Endothelial cell of umbilical vein (primary cell): ENCODE measurements at regions not wholly inside any gene's neighbourhood (a gene's known extent, or its start where the extent isn't known, plus 50 kb on each side); places are given as distances from the start of the nearest gene placed in this dataset.

ENCODE experiments used
- BruUV-seq: library from RNA; stranded (reverse); fragments of 400-500 nt; replicated peaks from 2 replicates; lab custom pipeline; 2021; lab: Mats Ljungman, UMichigan
- CTCF ChIA-PET: fragments of 300-600, 350-600 bp; sonication (Branson Sonifier 250); formaldehyde crosslinking; loops from one replicate; lab custom pipeline; 2021; ENCODE audit warnings: antibody characterized with exemption, inconsistent platforms; lab: Charles Lee
- POLR2A ChIA-PET: fragments of 300-600, 350-600 bp; sonication (Branson Sonifier 250); formaldehyde crosslinking; loops from one replicate; lab custom pipeline; 2021; ENCODE audit warnings: antibody characterized with exemption, inconsistent platforms; lab: Charles Lee
- DNase-seq: peaks from one replicate; pipeline ENCODE4 v3.0.0-alpha.2; 2011; ENCODE audit warnings: low read depth, low spot score
- FAIRE-seq: peaks from 2 replicates; lab custom pipeline; 2011; peaks lifted over from hg19 to GRCh38; lab: Jason Lieb, UNC
- H2AFZ ChIP-seq: 2 replicates; pipeline ENCODE4 v1.6.0; 2012; ENCODE audit warnings: low read depth, low read length, control low read depth, inconsistent platforms
- H3K27ac ChIP-seq: 2 replicates; pipeline ENCODE4 v1.5.1; 2011; ENCODE audit warnings: low read depth, mild to moderate bottlenecking, control low read depth, low read length, moderate library complexity; ENCODE audit not compliant: insufficient read depth
- H3K27me3 ChIP-seq, 2 experiments: 2 replicates each; pipeline versions ENCODE4 v1.6.0 to v1.6.1; 2011; ENCODE audit warnings: low read length in 2 of 2, mixed read lengths in 1 of 2; ENCODE audit not compliant: control insufficient read depth in 2 of 2, insufficient read depth in 2 of 2
- H3K36me3 ChIP-seq, 2 experiments: 2 replicates in 1 of 2; 3 replicates in 1 of 2; pipeline ENCODE4 v1.5.1; 2011; ENCODE audit warnings: low read length in 2 of 2, mild to moderate bottlenecking in 1 of 2, moderate library complexity in 1 of 2; ENCODE audit not compliant: control insufficient read depth in 2 of 2, insufficient read depth in 2 of 2; ENCODE audit errors: extremely low read depth in 1 of 2
- H3K4me1 ChIP-seq: 3 replicates; pipeline ENCODE4 v1.5.1; 2011; ENCODE audit warnings: mild to moderate bottlenecking, low read length; ENCODE audit not compliant: control insufficient read depth, insufficient read depth; ENCODE audit errors: extremely low read depth
- H3K4me2 ChIP-seq: 2 replicates; pipeline ENCODE4 v1.6.1; 2011; ENCODE audit warnings: low read length, control low read depth, mixed read lengths; ENCODE audit not compliant: insufficient read depth
- H3K4me3 ChIP-seq, 3 experiments: fragments of 200-600 bp in 1 of 3; sonication (generic), shearing (Covaris generic) in 1 of 3; replicated peaks in 1 of 3; 2 replicates each; pipeline ENCODE4 v1.5.1; 2011 to 2016; ENCODE audit warnings: control low read depth in 3 of 3, low read length in 3 of 3, mild to moderate bottlenecking in 2 of 3, inconsistent platforms in 1 of 3, low read depth in 1 of 3, moderate library complexity in 1 of 3; ENCODE audit not compliant: insufficient read depth in 1 of 3
- H3K79me2 ChIP-seq: 2 replicates; pipeline ENCODE4 v1.6.0; 2012; ENCODE audit warnings: low read length, inconsistent platforms; ENCODE audit not compliant: control insufficient read depth, insufficient read depth
- H3K9ac ChIP-seq: replicated peaks from 2 replicates; pipeline ENCODE3; 2011; ENCODE audit warnings: low read length, control low read depth; ENCODE audit not compliant: insufficient read depth; ENCODE audit errors: extremely low read depth
- H3K9me1 ChIP-seq: replicated peaks from 3 replicates; pipeline ENCODE4 v1.6.0; 2011; ENCODE audit warnings: mild to moderate bottlenecking, low read length; ENCODE audit not compliant: control insufficient read depth, insufficient read depth; ENCODE audit errors: extremely low read depth
- H3K9me3 ChIP-seq: replicated peaks from 2 replicates; pipeline ENCODE4 v1.5.1; 2012; ENCODE audit warnings: low read length, inconsistent platforms; ENCODE audit not compliant: control insufficient read depth, insufficient read depth
- H4K20me1 ChIP-seq: replicated peaks from 2 replicates; pipeline ENCODE3; 2011; ENCODE audit warnings: mild to moderate bottlenecking, low read length; ENCODE audit not compliant: control insufficient read depth, insufficient read depth; ENCODE audit errors: extremely low read depth
- EZH2 ChIP-seq: IDR thresholded peaks from 2 replicates; pipeline ENCODE4 v1.6.1; 2012; ENCODE audit warnings: borderline replicate concordance, low read depth, mild to moderate bottlenecking, moderate library complexity, low read length, inconsistent platforms; ENCODE audit not compliant: severe bottlenecking
- FOS ChIP-seq: IDR thresholded peaks from 2 replicates; pipeline ENCODE4 v1.6.1; 2011; ENCODE audit warnings: mild to moderate bottlenecking, low read length, moderate library complexity, borderline replicate concordance; ENCODE audit not compliant: insufficient read depth
- GATA2 ChIP-seq: IDR thresholded peaks from 2 replicates; pipeline ENCODE4 v1.7.0; 2011; ENCODE audit warnings: low read depth, mild to moderate bottlenecking, moderate library complexity, mixed read lengths, low read length; ENCODE audit not compliant: insufficient read length, insufficient read depth
- JUN ChIP-seq: IDR thresholded peaks from 2 replicates; pipeline ENCODE4 v1.6.1; 2011; ENCODE audit warnings: borderline replicate concordance, low read depth; ENCODE audit not compliant: insufficient read length, insufficient read depth
- MYC ChIP-seq: IDR thresholded peaks from one replicate; pipeline ENCODE4 v1.6.1; 2011; ENCODE audit warnings: mild to moderate bottlenecking, low read depth, low read length
- POLR2A ChIP-seq: IDR thresholded peaks from 2 replicates; pipeline ENCODE4 v1.6.1; 2012; ENCODE audit warnings: low read depth, mild to moderate bottlenecking, control low read depth, low read length
- POLR2AphosphoS5 ChIP-seq: IDR thresholded peaks from 2 replicates; pipeline ENCODE4 v1.6.1; 2012; ENCODE audit warnings: low read depth, mild to moderate bottlenecking, control low read depth, low read length, moderate library complexity; ENCODE audit not compliant: insufficient read depth
- dilution Hi-C: fragments of 300-500 bp; cut with MboI; formaldehyde crosslinking; loops from one replicate; pipeline ENCODE4 v1.15.0; 2019; ENCODE audit warnings: low sequenced_read_pairs; ENCODE audit not compliant: extremely low pct_ligation_motif_present
- intact Hi-C: fragments of 100-400 bp; cut with micrococcal nuclease; formaldehyde crosslinking; loops from one replicate; pipeline ENCODE4 v1.10.0; 2022
- TF ChIP-seq, protein P1 (sequence below), 2 donors: IDR thresholded peaks; 1 replicate in 1 of 2; 2 replicates in 1 of 2; pipeline ENCODE4 v1.5.1; 2011; ENCODE audit warnings: low read length in 2 of 2, mild to moderate bottlenecking in 2 of 2, moderate library complexity in 2 of 2, control low read depth in 1 of 2, inconsistent platforms in 1 of 2, low read depth in 1 of 2; ENCODE audit not compliant: insufficient read depth in 1 of 2; ENCODE audit errors: extremely low read depth in 1 of 2
- TF ChIP-seq, protein P2 (sequence below): IDR thresholded peaks from 2 replicates; pipeline ENCODE4 v1.6.1; 2011; ENCODE audit not compliant: insufficient read depth, insufficient read length

DNA sequence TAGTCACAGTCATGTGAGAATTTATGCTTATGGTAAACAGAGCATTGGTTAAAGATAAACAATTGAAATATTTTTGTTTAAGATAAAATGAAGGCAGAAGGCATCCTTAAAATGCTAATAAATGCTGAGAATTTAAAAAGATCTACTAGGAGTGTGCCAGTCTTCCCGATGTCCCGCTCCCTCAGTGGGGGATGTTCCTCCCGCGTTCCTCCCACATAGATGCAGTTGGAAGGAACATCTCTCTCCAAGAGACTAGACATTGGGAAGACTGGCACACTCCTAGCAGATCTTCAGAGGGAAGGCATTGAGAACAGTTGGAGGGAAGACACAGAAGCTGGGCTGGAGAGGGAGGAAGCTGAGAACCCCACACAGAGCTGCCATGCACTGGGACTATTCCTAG is 203.3 kb downstream of the EDN1 start:
- POLR2A ChIA-PET: no interaction called here
- FAIRE-seq (no peak), DNase-seq (no peak)
- H3K9me3 ChIP-seq: no peaks in the 10 kb centered on the region
- H3K27ac ChIP-seq: no peak overlapping the region
- no peak overlapping the region for H3K4me3 ChIP-seq
- peaks cover 36% of the 10 kb centered on the region for H3K4me1 ChIP-seq
- BruUV-seq: no TSS peak
- dilution Hi-C loops: loop anchor here (25.0 kb wide), 2 partner anchors 94 to 206 kb away; partner anchors contain the start of gene EDN1
- H3K79me2 ChIP-seq: no peaks in the 10 kb centered on the region
- no peaks in the 10 kb centered on the region for H4K20me1 ChIP-seq
- CTCF ChIA-PET: interaction anchor here (1.5 kb wide), 1 partner anchor 10 kb away, joined by 4 read pairs; no protein-coding TSS in a partner anchor
- no peak for TF ChIP-seq EZH2
- no peak for TF ChIP-seq JUN
- TF ChIP-seq GATA2: no peak
- TF ChIP-seq, protein P1, sequence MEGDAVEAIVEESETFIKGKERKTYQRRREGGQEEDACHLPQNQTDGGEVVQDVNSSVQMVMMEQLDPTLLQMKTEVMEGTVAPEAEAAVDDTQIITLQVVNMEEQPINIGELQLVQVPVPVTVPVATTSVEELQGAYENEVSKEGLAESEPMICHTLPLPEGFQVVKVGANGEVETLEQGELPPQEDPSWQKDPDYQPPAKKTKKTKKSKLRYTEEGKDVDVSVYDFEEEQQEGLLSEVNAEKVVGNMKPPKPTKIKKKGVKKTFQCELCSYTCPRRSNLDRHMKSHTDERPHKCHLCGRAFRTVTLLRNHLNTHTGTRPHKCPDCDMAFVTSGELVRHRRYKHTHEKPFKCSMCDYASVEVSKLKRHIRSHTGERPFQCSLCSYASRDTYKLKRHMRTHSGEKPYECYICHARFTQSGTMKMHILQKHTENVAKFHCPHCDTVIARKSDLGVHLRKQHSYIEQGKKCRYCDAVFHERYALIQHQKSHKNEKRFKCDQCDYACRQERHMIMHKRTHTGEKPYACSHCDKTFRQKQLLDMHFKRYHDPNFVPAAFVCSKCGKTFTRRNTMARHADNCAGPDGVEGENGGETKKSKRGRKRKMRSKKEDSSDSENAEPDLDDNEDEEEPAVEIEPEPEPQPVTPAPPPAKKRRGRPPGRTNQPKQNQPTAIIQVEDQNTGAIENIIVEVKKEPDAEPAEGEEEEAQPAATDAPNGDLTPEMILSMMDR (IDR thresholded peaks at IDR 0.05; ENCODE audit: extremely low read depth in 1 of 2, insufficient read depth in 1 of 2, low read depth in 1 of 2, low read length in 2 of 2): no peak
- TF ChIP-seq POLR2A: no peak
- TF ChIP-seq, protein P2, sequence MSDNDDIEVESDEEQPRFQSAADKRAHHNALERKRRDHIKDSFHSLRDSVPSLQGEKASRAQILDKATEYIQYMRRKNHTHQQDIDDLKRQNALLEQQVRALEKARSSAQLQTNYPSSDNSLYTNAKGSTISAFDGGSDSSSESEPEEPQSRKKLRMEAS: no peak
- TF ChIP-seq MYC: no peak
- no peak for TF ChIP-seq POLR2AphosphoS5
- no peak for TF ChIP-seq FOS
- H3K4me2 ChIP-seq: no peak overlapping the region
- no peaks in the 10 kb centered on the region for H3K36me3 ChIP-seq
- H3K9ac ChIP-seq: no peak overlapping the region
- H3K9me1 ChIP-seq: no peaks in the 10 kb centered on the region
- H3K27me3 ChIP-seq: no peaks in the 10 kb centered on the region
- intact Hi-C loops: no loop called here
- no peak overlapping the region for H2AFZ ChIP-seq
